Umbilical cord (tissue), 1 donor: ENCODE measurements at regions not wholly inside any gene's neighbourhood (a gene's known extent, or its start where the extent isn't known, plus 50 kb on each side); places are given as distances from the start of the nearest gene placed in this dataset.
"Not testable (repeated sequence)": the region's sequence is repeated elsewhere in the genome, so short reads cannot be mapped to it uniquely, and the experiment has no call there.

ENCODE experiments used
- DNase-seq: peaks from one replicate; pipeline ENCODE4 v3.0.0-alpha.2; 2015; ENCODE audit warnings: low spot score

GRCh38 chr2:223180463-223180862, 128.5 kb downstream of the KCNE4 start:
- no peak for DNase-seq

- DNase-seq: no peak
Observed at GRCh38 chr2:223181561-223181960, 129.6 kb downstream of the KCNE4 start.

- no peak for DNase-seq
Observed at GRCh38 chr2:223182356-223182755, 130.4 kb downstream of the KCNE4 start.

GRCh38 chr2:223185638-223186037, 133.6 kb downstream of the KCNE4 start:
- DNase-seq: no peak

GRCh38 chr2:223187256-223187655, 135.3 kb downstream of the KCNE4 start:
- DNase-seq: no peak

- not testable (repeated sequence) for DNase-seq
Observed at GRCh38 chr2:223190561-223191206, 138.7 kb downstream of the KCNE4 start.

GRCh38 chr2:223196331-223196730, 144.3 kb downstream of the KCNE4 start:
- DNase-seq: no peak

- peak; percentile 83 for DNase-seq
Observed at GRCh38 chr2:223197046-223197445, 145.1 kb downstream of the KCNE4 start.

GRCh38 chr2:223199531-223200515, 147.8 kb downstream of the KCNE4 start:
- DNase-seq: no peak

- DNase-seq: peak; percentile 22
Observed at GRCh38 chr2:223203971-223204929, 152.3 kb downstream of the KCNE4 start.

- no peak for DNase-seq
Observed at GRCh38 chr2:223210489-223210888, 158.5 kb downstream of the KCNE4 start.

- peak; percentile 92 for DNase-seq
Observed at GRCh38 chr2:223214394-223215253, 162.6 kb downstream of the KCNE4 start.

- DNase-seq: no peak
Observed at GRCh38 chr2:223215254-223215516, 163.2 kb downstream of the KCNE4 start.

GRCh38 chr2:223217373-223217772, 165.4 kb downstream of the KCNE4 start:
- no peak for DNase-seq

GRCh38 chr2:223218587-223219178, 166.7 kb downstream of the KCNE4 start:
- no peak for DNase-seq

- DNase-seq: no peak
Observed at GRCh38 chr2:223219872-223220657, 168.1 kb downstream of the KCNE4 start.

GRCh38 chr2:223220658-223220925, 168.6 kb downstream of the KCNE4 start:
- DNase-seq: no peak

- no peak for DNase-seq
Observed at GRCh38 chr2:223221139-223221835, 169.3 kb downstream of the KCNE4 start.

GRCh38 chr2:223222397-223222796, 170.4 kb downstream of the KCNE4 start:
- DNase-seq: no peak
